ENCODE measurements at regions not wholly inside any gene's neighbourhood (a gene's known extent, or its start where the extent isn't known, plus 50 kb on each side); places are given as distances from the start of the nearest gene placed in this dataset.

DNA sequence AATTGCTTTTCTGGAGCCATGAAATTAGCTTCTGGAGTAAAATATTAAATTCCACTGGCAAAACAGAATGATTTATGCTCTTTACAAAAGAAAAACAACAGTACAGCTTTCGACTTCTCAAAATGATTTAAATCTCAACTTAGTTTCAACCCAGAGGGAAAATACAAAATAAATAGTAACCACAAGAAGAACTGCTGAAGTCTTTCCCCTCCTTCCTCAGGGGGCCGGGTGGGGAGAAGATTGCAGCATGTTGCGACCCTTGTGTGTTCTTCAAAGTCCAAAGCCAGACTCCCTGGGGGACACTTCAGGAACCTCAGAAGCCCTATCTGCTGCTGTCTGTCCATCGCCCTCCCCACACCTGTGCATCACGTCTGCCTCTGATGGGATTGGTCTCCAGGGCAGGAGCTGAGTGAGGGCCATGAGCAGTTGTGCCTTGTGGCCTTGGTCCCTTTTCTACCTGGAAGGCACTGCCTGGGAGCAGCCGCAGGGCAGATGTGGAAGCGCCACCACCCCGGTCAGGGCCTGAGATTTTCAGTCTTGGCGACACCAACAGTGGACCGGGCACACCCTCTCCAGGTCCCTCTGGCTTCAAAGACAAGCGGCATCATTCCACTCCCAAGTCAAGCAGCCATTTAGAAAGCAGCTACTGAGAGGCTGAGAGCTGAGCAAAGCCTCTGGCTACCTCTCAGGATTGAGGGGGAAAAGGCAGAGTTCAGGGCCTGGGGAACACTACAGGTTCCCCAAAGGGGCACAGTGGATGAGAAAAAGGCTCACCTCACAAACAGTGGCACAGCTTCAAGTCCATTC is 210.1 kb upstream of the RAB6C start:
- H3K4me1 ChIP-seq (ENCODE audit: control insufficient read depth, insufficient read depth, low read length), result no peaks in the 10 kb centered on the region
- H3K27ac ChIP-seq (ENCODE audit: low read depth, low read length), result no peak overlapping the region
- no peak overlapping the region for H3K4me3 ChIP-seq (ENCODE audit: low read depth, low read length)
- H3K27me3 ChIP-seq (ENCODE audit: control insufficient read depth, insufficient read depth, low read length), result no peaks in the 10 kb centered on the region
- no peaks in the 10 kb centered on the region for H3K9me3 ChIP-seq (ENCODE audit: control insufficient read depth, insufficient read depth, low read length)
- no peak overlapping the region for H3K9ac ChIP-seq (ENCODE audit: low read depth, low read length)
- no peaks in the 10 kb centered on the region for H3K36me3 ChIP-seq (ENCODE audit: control insufficient read depth, insufficient read depth, low read length)

DNA sequence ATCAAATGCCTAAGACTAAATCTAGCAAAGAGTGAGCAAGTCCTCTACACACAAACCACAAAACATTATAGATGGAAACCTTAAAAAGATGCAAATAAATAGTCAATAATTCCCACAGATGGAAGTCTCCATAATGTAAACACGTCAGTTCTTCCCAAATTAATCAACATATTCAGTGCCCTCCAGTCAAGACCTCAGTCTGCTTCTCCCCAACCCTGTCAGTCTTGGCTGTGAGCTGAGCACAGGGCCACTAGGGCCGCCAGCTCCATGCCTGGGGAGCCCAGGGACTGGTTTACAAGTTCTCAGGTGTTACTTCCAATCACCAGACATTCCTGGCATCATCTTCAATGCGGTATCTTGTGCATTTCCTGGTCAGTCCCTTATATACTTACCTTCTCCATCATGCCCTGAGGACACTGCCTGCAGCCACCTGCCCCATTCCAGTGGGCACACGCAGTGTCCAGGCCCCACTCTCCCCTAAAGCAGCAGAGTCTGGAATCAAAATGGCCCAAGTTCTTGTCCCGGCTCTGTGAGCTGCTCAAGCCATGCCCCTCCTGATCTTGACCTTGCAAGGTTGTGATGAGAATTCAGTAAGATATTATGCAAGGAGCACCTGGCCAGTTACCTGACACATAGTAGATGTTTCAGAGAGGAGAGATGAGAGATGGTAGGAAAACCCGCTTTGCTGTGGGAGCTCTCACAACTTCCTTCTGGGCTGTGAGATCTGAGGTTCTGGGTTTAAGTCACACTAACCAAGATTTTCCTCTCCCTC is 207.9 kb upstream of the RAB6C start:
- H3K9me3 ChIP-seq (ENCODE audit: control insufficient read depth, insufficient read depth, low read length), result no peaks in the 10 kb centered on the region
- H3K4me3 ChIP-seq (ENCODE audit: low read depth, low read length), result no peak overlapping the region
- no peaks in the 10 kb centered on the region for H3K4me1 ChIP-seq (ENCODE audit: control insufficient read depth, insufficient read depth, low read length)
- no peak overlapping the region for H3K27ac ChIP-seq (ENCODE audit: low read depth, low read length)
- H3K9ac ChIP-seq (ENCODE audit: low read depth, low read length), result no peak overlapping the region
- no peaks in the 10 kb centered on the region for H3K27me3 ChIP-seq (ENCODE audit: control insufficient read depth, insufficient read depth, low read length)
- no peaks in the 10 kb centered on the region for H3K36me3 ChIP-seq (ENCODE audit: control insufficient read depth, insufficient read depth, low read length)

DNA sequence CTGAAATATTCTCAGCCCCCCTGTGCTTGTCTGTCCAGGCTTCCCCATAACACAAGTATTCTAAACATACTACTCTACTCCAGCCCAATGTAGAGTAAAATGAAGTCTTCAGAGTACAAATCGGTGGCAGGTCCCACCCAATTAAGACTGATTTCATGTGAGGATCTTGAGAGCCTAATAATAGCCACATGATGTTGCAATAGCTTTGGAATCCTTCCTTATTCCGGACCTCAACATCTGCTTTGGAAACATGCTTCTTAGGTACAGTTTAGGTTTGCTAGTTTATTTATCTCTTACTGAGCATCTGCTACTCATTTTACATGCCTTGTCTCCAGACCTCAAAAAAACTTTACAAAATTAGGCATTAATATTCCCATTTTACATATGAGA is 207.3 kb upstream of the RAB6C start:
- no peaks in the 10 kb centered on the region for H3K27me3 ChIP-seq (ENCODE audit: control insufficient read depth, insufficient read depth, low read length)
- no peak overlapping the region for H3K4me3 ChIP-seq (ENCODE audit: low read depth, low read length)
- H3K4me1 ChIP-seq (ENCODE audit: control insufficient read depth, insufficient read depth, low read length), result no peaks in the 10 kb centered on the region
- no peak overlapping the region for H3K27ac ChIP-seq (ENCODE audit: low read depth, low read length)
- H3K9ac ChIP-seq (ENCODE audit: low read depth, low read length), result no peak overlapping the region
- no peaks in the 10 kb centered on the region for H3K9me3 ChIP-seq (ENCODE audit: control insufficient read depth, insufficient read depth, low read length)
- H3K36me3 ChIP-seq (ENCODE audit: control insufficient read depth, insufficient read depth, low read length), result no peaks in the 10 kb centered on the region

DNA sequence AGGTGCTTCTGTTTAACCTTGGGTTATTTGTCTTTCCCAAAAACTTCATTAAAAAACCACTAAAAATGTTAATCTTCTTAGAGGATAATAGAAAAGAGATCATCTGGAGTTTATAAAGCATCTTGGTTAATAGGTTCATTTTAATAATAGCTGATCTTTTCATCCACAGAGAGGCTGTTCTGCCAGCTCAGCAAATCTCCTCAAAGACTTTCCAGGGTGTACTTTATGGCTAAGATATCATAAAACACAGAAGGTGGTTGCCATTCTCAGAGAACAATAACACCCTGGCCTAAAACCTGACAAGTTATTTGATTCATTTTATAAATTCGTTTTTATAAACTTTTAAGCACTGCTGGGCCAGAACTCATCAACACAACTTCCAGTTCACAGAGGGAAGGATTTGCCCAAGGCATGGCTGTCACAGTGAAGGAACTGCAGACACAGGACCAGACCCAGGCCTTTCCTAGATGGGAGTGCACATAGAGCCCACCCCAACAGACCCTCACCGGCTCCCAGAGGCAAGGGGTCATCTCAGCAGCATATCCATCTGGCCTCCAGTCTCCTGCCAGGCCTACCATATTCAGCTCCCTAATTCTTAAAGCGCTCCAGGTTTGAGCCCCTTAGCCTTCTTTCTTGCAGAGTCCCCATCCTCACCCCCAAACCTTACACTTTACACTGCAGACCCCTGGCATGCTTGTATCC is 203.4 kb upstream of the RAB6C start:
- no peaks in the 10 kb centered on the region for H3K9me3 ChIP-seq (ENCODE audit: control insufficient read depth, insufficient read depth, low read length)
- H3K27me3 ChIP-seq (ENCODE audit: control insufficient read depth, insufficient read depth, low read length), result no peaks in the 10 kb centered on the region
- H3K27ac ChIP-seq (ENCODE audit: low read depth, low read length), result no peak overlapping the region
- peaks cover 6% of the 10 kb centered on the region; the same call in 1 of the 2 replicates for H3K4me1 ChIP-seq (ENCODE audit: control insufficient read depth, insufficient read depth, low read length)
- no peaks in the 10 kb centered on the region for H3K36me3 ChIP-seq (ENCODE audit: control insufficient read depth, insufficient read depth, low read length)
- no peak overlapping the region for H3K9ac ChIP-seq (ENCODE audit: low read depth, low read length)
- no peak overlapping the region for H3K4me3 ChIP-seq (ENCODE audit: low read depth, low read length)

DNA sequence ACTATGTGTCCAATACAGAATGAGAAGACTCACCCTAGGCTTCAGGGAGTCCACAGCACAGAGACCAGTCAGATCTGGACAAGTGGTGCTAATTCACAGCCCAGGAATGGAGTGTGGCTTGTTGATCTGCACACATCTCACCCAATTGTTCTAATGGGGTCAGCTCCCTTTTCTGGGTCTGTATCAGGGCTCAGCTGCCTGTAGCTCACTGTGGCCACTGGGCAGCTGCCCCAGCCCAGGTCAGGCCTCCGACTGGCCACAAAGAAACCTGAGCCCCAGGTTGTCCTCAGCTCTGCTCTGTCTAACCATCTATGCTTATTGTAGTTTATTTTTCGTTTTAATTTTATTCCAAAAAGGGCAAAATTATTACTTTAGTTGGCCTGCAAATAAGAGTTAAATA is 202.3 kb upstream of the RAB6C start:
- Histone ChIP-seq H3K27me3 (ENCODE audit: control insufficient read depth, insufficient read depth, low read length) (no peaks in the 10 kb centered on the region), H3K27ac (ENCODE audit: low read depth, low read length) (no peak overlapping the region), H3K9me3 (ENCODE audit: control insufficient read depth, insufficient read depth, low read length) (no peaks in the 10 kb centered on the region), H3K4me3 (ENCODE audit: low read depth, low read length) (no peak overlapping the region), H3K36me3 (ENCODE audit: control insufficient read depth, insufficient read depth, low read length) (no peaks in the 10 kb centered on the region), H3K9ac (ENCODE audit: low read depth, low read length) (no peak overlapping the region), H3K4me1 (ENCODE audit: control insufficient read depth, insufficient read depth, low read length) (peaks cover 9% of the 10 kb centered on the region; the same call in 1 of the 2 replicates)

DNA sequence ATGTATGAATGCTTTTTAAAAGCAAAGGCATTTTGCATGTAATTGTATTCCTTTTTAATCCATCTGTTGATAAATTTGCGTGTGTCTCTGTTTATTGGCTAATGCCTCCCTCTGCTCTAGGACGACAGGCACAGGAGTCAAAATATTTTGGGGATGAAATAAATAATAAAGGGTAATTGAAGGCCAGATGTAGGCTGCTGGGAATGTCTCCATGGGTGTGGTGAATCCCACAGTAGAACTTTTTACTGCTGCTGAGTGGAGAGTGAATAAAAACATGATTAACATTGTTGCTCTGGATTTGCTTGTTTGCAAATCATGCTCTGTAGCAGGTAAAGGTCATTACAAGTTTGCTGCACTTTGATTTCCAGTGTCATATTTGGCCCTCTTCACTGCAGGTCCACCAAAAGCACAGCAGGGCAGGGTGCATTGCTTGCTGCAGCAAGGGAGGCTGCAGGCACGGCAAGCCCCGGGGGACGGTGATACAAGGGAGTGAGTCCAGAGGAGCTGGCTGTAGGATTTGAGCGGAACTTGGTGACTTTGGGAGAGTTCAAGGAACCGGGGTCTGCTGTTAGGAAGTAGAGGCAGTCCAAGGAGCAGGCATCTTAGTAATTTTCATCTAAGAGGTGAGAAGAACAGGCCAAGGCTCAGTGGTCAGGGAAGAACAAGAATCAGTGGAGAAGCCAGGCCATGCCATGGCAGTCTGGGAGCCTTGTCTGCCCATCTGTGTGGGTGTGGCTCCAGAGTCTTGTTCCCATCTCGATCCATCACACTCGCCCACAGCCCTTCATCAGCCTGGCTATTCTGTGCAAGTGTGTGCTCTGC is 201.5 kb upstream of the RAB6C start:
- H3K36me3 ChIP-seq (ENCODE audit: control insufficient read depth, insufficient read depth, low read length), result no peaks in the 10 kb centered on the region
- H3K27ac ChIP-seq (ENCODE audit: low read depth, low read length), result no peak overlapping the region
- H3K9me3 ChIP-seq (ENCODE audit: control insufficient read depth, insufficient read depth, low read length), result no peaks in the 10 kb centered on the region
- no peaks in the 10 kb centered on the region for H3K27me3 ChIP-seq (ENCODE audit: control insufficient read depth, insufficient read depth, low read length)
- no peak overlapping the region for H3K9ac ChIP-seq (ENCODE audit: low read depth, low read length)
- peaks cover 9% of the 10 kb centered on the region; the same call in 1 of the 2 replicates for H3K4me1 ChIP-seq (ENCODE audit: control insufficient read depth, insufficient read depth, low read length)
- no peak overlapping the region for H3K4me3 ChIP-seq (ENCODE audit: low read depth, low read length)

DNA sequence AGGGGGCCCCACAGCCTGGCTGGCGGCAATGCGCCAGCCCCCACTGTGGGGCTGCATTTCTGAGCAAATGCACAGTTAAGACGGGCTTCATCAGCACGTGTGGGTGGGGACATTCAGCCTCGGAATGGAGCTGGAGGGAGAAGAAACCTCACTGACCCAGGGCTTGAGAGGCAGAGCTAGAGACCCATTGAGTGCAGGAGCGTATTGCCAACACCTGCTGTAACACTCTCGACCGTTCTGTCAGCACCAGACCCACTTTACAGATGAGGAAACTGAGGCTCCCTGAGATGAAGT is 200.9 kb upstream of the RAB6C start:
- Histone ChIP-seq H3K36me3 (ENCODE audit: control insufficient read depth, insufficient read depth, low read length) (no peaks in the 10 kb centered on the region), H3K27ac (ENCODE audit: low read depth, low read length) (no peak overlapping the region), H3K4me1 (ENCODE audit: control insufficient read depth, insufficient read depth, low read length) (peaks cover 9% of the 10 kb centered on the region; the same call in 1 of the 2 replicates)

DNA sequence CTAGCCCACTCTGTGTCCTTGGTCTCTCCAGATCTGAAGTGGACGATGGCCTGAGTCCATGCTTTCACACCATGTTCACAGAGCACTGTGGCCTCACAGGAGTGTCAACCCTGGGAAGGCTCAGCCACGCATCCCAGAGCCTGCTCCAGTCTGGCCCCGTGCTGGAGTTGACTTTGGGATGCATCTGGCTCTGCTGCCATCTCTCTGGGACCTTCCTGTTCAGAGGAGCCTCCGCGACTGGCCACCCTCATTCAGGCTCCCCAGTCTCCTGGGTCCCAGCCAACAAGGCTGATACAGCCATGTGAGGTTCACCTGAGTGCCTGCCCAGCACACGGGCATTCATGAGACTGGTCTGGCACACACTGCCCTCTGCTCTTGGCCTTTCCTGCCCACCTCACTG is 199.7 kb upstream of the RAB6C start:
- Histone ChIP-seq H3K27ac (ENCODE audit: low read depth, low read length) (no peak overlapping the region), H3K4me1 (ENCODE audit: control insufficient read depth, insufficient read depth, low read length) (peaks cover 9% of the 10 kb centered on the region; the same call in 1 of the 2 replicates), H3K4me3 (ENCODE audit: low read depth, low read length) (no peak overlapping the region), H3K9me3 (ENCODE audit: control insufficient read depth, insufficient read depth, low read length) (no peaks in the 10 kb centered on the region), H3K36me3 (ENCODE audit: control insufficient read depth, insufficient read depth, low read length) (no peaks in the 10 kb centered on the region), H3K9ac (ENCODE audit: low read depth, low read length) (no peak overlapping the region), H3K27me3 (ENCODE audit: control insufficient read depth, insufficient read depth, low read length) (no peaks in the 10 kb centered on the region)

More for the DNA sequence above, 200.9 kb upstream of the RAB6C start:
- H3K9ac ChIP-seq (ENCODE audit: low read depth, low read length), result no peak overlapping the region
- H3K4me3 ChIP-seq (ENCODE audit: low read depth, low read length), result no peak overlapping the region
- H3K27me3 ChIP-seq (ENCODE audit: control insufficient read depth, insufficient read depth, low read length), result no peaks in the 10 kb centered on the region
- no peaks in the 10 kb centered on the region for H3K9me3 ChIP-seq (ENCODE audit: control insufficient read depth, insufficient read depth, low read length)

DNA sequence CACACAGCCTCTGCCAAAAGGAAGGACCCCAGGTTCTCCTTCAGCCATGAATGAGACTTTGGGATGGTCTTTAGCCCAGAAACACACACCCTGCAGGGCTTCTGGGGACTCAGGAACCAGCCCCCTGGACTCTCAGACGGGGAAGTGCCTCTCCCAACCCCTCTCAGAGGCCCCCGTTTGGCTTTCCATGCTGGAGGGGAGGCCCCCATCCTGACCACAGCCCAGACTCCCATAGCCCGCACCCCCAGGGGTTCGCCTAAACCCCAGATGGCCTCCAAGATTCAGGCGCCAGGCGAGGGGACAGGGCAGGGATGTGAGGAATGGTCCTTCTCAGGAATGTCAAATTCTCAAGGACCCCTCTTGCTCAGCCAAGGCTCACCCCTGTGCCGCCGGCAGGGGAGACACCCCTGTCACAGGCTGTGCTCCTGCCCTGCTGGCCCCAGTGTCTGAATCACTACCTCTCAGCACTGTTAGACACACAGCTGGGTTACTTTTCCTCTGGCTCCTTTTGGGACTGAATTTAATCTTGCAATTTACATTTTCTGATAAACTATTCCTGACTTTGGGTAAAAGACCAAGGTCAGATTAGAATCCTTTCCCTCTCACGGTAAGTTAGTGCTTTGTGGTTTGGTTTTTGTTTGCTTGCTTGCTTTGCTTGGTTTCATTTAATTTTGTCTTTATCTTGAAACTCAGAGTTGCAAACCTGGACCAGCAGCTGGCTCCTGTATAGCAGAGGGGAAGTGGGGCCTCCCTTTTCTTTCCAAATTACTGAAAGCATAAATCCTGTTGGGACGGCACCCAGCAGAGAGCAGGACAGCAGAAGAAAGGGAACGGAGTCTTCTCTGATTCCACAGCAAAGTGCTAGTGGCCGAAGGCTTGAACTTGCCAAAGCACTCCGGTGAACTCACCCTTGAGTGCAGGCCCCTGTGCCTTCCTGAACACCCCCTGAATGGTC is 198.9 kb upstream of the RAB6C start:
- H3K27ac ChIP-seq (ENCODE audit: low read depth, low read length), result no peak overlapping the region
- no peak overlapping the region for H3K9ac ChIP-seq (ENCODE audit: low read depth, low read length)
- peaks cover 9% of the 10 kb centered on the region; the same call in 1 of the 2 replicates for H3K4me1 ChIP-seq (ENCODE audit: control insufficient read depth, insufficient read depth, low read length)
- H3K36me3 ChIP-seq (ENCODE audit: control insufficient read depth, insufficient read depth, low read length), result no peaks in the 10 kb centered on the region
- no peaks in the 10 kb centered on the region for H3K9me3 ChIP-seq (ENCODE audit: control insufficient read depth, insufficient read depth, low read length)
- no peaks in the 10 kb centered on the region for H3K27me3 ChIP-seq (ENCODE audit: control insufficient read depth, insufficient read depth, low read length)
- H3K4me3 ChIP-seq (ENCODE audit: low read depth, low read length), result no peak overlapping the region
